Activated naive CD4-positive, alpha-beta T cell treated with anti-CD3 and anti-CD28 coated beads for 36 hours (primary cell): ENCODE measurements at regions not wholly inside any gene's neighbourhood (a gene's known extent, or its start where the extent isn't known, plus 50 kb on each side); places are given as distances from the start of the nearest gene placed in this dataset.
"Not testable (repeated sequence)": the region's sequence is repeated elsewhere in the genome, so short reads cannot be mapped to it uniquely, and the experiment has no call there.

ENCODE experiments used
- CTCF ChIA-PET: fragments of 350-600 bp; sonication (Branson Sonifier 250); formaldehyde crosslinking; loops from one replicate; lab custom pipeline; 2021; ENCODE audit warnings: antibody characterized with exemption; lab: Charles Lee
- DNase-seq: peaks from one replicate; pipeline ENCODE4 v3.0.0-alpha.2; 2020
- H3K27ac Mint-ChIP-seq: one replicate; pipeline ENCODE4 v1.8.0; 2021; ENCODE audit warnings: mild to moderate bottlenecking, mixed read lengths
- H3K27me3 Mint-ChIP-seq: one replicate; pipeline ENCODE4 v1.8.0; 2021; ENCODE audit warnings: low read depth, mixed read lengths
- H3K36me3 Mint-ChIP-seq: one replicate; pipeline ENCODE4 v1.8.0; 2021; ENCODE audit warnings: low read depth, mixed read lengths
- H3K4me1 Mint-ChIP-seq: one replicate; pipeline ENCODE4 v1.8.0; 2021; ENCODE audit warnings: low read depth, mixed read lengths
- H3K4me3 Mint-ChIP-seq: one replicate; pipeline ENCODE4 v1.8.0; 2021; ENCODE audit warnings: mild to moderate bottlenecking, moderate library complexity, mixed read lengths
- H3K9me3 Mint-ChIP-seq: one replicate; pipeline ENCODE4 v1.8.0; 2021; ENCODE audit warnings: mixed read lengths
- intact Hi-C: fragments of 100-400 bp; cut with micrococcal nuclease; formaldehyde crosslinking; loops from one replicate; pipeline ENCODE4 v1.15.1; 2023

DNA sequence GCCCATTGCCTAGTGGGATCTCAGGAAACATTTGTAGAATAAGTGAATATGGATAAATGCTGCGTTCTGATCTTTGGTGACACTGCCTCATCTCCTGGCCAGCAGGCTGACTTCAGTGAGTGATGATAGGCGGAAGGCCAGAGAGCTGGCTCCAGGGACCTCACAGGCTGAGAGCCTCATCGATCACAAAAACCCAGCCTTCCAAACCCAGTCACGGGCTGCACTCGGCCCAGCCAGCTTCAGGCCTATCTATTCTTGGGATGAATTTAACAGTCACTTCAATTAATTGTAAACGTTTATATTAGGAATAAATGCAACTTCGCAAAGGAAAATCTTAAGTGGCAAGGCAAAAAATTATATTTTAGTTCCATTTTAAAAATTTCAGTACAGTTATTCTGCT lies 201.6 kb downstream of the IRX2 start:
- Mint-ChIP-seq H3K4me3 (no peak overlapping the region), H3K4me1 (no peaks in the 10 kb centered on the region), H3K9me3 (peaks cover 19% of the 10 kb centered on the region), H3K36me3 (no peaks in the 10 kb centered on the region), H3K27me3 (no peaks in the 10 kb centered on the region), H3K27ac (no peak overlapping the region)
- no peak for DNase-seq
- intact Hi-C loops, result no loop called here
- CTCF ChIA-PET, result no interaction called here

DNA sequence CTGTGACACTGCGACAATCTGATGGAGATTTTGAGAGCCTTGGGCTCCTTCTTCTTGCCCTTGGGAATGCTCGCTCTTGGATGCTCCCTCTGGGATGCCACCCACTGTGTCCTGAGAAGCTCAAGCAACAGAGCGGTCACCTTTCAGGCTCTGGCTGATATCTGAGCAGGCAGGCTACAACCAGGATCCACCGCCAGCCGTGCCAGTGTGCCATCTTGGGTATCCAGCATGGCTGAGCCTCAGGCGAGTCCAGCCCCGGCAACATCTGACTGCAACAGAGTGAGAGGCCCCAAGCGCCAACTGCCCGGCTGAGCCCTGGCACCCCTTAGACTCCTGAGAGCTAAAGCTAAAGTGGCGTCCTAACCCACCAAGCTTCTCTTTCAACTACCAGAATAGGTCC lies 202.1 kb downstream of the IRX2 start:
- H3K36me3 Mint-ChIP-seq, result no peaks in the 10 kb centered on the region
- H3K27ac Mint-ChIP-seq, result no peak overlapping the region
- DNase-seq, result no peak
- intact Hi-C loops, result no loop called here
- no peaks in the 10 kb centered on the region for H3K4me1 Mint-ChIP-seq
- no peaks in the 10 kb centered on the region for H3K27me3 Mint-ChIP-seq
- CTCF ChIA-PET, result no interaction called here
- H3K9me3 Mint-ChIP-seq, result peaks cover 14% of the 10 kb centered on the region
- H3K4me3 Mint-ChIP-seq, result no peak overlapping the region

DNA sequence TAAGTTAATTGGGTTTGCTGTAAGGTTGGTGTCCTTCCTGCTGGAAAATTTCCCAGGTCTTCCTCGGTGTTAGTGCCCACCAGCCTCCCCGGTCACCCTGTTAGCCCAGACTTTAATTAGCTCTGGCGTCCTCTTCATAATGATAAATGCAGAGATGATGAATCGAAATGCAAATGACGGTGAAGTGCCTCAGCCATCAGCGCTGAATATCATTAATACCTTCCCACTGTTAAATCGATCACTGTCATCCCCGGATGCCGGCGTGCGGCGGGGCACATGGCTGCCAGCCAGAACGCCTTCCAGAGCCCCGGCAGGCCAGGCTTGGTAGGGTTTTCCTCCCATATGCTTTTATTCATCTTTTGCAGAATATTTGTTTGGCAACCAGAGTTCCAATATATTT lies 204.5 kb downstream of the IRX2 start:
- CTCF ChIA-PET, result no interaction called here

DNA sequence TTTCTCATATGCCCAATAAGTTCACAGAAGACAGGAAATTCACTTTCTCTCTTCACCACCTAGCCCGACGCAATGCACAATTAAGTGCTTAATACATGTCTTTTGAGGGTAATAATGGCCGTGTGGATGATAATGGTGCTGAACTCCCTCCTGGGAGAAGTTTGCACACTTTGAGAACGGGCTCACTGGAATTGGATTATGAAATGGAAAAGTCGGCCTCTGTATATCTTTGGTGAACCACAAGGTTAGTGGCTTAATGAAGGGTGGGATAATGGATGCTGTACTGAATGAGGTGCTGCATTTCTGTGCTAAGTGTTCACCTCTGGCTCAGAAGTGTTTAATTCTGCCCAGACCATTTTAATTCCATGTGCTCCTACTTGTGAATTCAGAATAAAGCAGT lies 207.5 kb downstream of the IRX2 start:
- Mint-ChIP-seq H3K27me3 (no peaks in the 10 kb centered on the region), H3K4me3 (no peak overlapping the region), H3K36me3 (no peaks in the 10 kb centered on the region), H3K9me3 (peaks cover 5% of the 10 kb centered on the region), H3K4me1 (no peaks in the 10 kb centered on the region), H3K27ac (no peak overlapping the region)
- CTCF ChIA-PET, result no interaction called here
- no peak for DNase-seq
- intact Hi-C loops, result no loop called here

More for the DNA sequence above, 204.5 kb downstream of the IRX2 start:
- no peak overlapping the region for H3K27ac Mint-ChIP-seq
- no peak for DNase-seq
- H3K9me3 Mint-ChIP-seq, result peaks cover 2% of the 10 kb centered on the region
- H3K36me3 Mint-ChIP-seq, result no peaks in the 10 kb centered on the region
- intact Hi-C loops, result no loop called here
- no peaks in the 10 kb centered on the region for H3K4me1 Mint-ChIP-seq
- no peak overlapping the region for H3K4me3 Mint-ChIP-seq
- H3K27me3 Mint-ChIP-seq, result no peaks in the 10 kb centered on the region

DNA sequence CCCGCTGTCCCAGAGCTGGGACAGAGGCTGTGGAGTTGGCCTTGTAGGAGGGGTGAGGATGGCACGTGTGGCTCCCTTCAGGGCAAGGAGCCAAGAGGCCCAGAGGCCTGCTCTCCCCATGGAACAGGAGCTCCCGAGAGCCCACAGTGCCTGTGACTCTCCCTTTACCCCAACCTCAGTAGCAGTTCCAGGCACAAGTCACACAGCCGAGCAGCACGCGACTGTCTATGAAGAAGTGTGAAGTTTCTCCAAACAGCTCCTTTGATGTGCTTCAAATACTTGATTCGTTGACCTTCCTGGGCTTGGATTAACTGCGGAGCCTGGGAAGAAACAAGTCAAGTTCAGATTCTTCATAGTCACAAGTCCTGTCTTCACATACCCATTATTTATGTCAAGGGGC lies 208.7 kb downstream of the IRX2 start:
- Mint-ChIP-seq H3K36me3 (no peaks in the 10 kb centered on the region), H3K27me3 (peaks cover 2% of the 10 kb centered on the region), H3K9me3 (peaks cover 5% of the 10 kb centered on the region), H3K4me1 (no peaks in the 10 kb centered on the region), H3K27ac (no peak overlapping the region), H3K4me3 (no peak overlapping the region)
- no peak for DNase-seq
- CTCF ChIA-PET, result no interaction called here
- intact Hi-C loops, result no loop called here

GRCh38 chr5:2542026-2542425 lies 209.5 kb downstream of the IRX2 start:
- no peaks in the 10 kb centered on the region for H3K4me1 Mint-ChIP-seq
- H3K9me3 Mint-ChIP-seq, result peaks cover 5% of the 10 kb centered on the region
- H3K27me3 Mint-ChIP-seq, result peaks cover 3% of the 10 kb centered on the region
- no peak for DNase-seq
- H3K36me3 Mint-ChIP-seq, result no peaks in the 10 kb centered on the region
- intact Hi-C loops, result no loop called here
- no peak overlapping the region for H3K27ac Mint-ChIP-seq
- H3K4me3 Mint-ChIP-seq, result no peak overlapping the region
- CTCF ChIA-PET, result no interaction called here

DNA sequence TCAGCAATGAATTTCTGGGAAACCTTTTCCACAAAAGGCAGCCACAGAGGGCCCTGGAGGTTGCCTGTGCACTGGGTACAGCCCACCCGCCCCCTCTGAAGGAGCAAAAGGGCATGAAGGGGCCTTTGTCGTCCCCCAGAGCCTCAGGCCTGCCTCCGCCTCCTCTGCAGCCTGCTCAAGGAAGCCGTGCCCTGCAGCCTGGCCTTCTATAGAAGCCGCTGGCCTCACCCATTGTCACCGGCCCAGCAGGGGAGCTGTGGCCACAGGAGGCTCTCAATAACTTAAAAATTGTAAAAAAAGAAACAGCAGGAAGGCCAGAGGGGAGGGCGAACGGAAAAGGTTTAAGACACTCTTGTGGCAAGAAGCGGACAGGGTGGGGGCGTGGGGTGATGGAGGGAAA lies 213.3 kb downstream of the IRX2 start:
- CTCF ChIA-PET, result no interaction called here
- H3K27ac Mint-ChIP-seq, result no peak overlapping the region
- no peak for DNase-seq
- H3K27me3 Mint-ChIP-seq, result peaks cover 4% of the 10 kb centered on the region
- no peak overlapping the region for H3K4me3 Mint-ChIP-seq
- intact Hi-C loops, result no loop called here
- H3K9me3 Mint-ChIP-seq, result peaks cover 2% of the 10 kb centered on the region
- no peaks in the 10 kb centered on the region for H3K36me3 Mint-ChIP-seq
- H3K4me1 Mint-ChIP-seq, result no peaks in the 10 kb centered on the region

GRCh38 chr5:2537378-2538145 lies 213.9 kb downstream of the IRX2 start:
- DNase-seq, result no peak
- Mint-ChIP-seq H3K4me3 (no peak overlapping the region), H3K36me3 (no peaks in the 10 kb centered on the region), H3K4me1 (no peaks in the 10 kb centered on the region), H3K27ac (no peak overlapping the region), H3K9me3 (peaks cover 2% of the 10 kb centered on the region), H3K27me3 (peaks cover 4% of the 10 kb centered on the region)
- intact Hi-C loops, result no loop called here
- CTCF ChIA-PET, result no interaction called here

DNA sequence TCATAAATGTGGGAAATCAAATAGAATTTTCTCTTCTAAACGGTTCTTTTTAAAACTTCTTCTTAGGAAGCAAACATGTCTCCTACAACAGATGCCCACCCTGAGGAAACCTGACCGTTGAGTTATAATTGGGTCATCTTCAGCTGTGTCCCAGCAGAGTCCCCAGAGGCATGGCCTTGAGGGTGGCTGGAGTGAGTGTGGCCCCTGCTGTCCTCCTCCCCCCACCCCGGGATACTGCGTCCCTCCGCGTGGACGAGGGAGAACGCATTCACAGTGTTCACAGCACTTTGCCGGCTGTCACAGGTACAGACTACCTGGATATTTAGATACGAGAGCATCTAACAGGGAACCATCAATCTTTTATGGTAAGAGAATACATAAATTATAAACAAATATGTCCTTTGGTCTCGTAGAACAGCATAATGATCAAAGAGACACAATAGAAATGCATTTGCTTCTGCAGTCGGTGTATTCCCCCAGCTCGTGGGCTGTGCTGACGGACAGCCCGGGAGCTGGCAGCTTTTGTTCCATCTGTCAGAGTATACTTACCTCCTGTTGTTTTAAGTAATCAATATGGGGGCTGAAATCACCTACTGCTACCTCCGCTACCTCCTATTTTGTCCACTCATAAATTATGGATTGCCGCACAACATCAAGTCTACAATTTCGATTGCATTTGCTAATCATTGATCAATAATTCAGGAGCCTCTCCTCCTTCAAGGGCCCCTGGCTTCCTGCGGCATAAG lies 214.7 kb downstream of the IRX2 start:
- peaks cover 2% of the 10 kb centered on the region for H3K9me3 Mint-ChIP-seq
- peaks cover 4% of the 10 kb centered on the region for H3K27me3 Mint-ChIP-seq
- intact Hi-C loops, result no loop called here
- no peak for DNase-seq
- H3K4me1 Mint-ChIP-seq, result no peaks in the 10 kb centered on the region
- CTCF ChIA-PET, result no interaction called here
- H3K27ac Mint-ChIP-seq, result no peak overlapping the region
- H3K4me3 Mint-ChIP-seq, result no peak overlapping the region
- H3K36me3 Mint-ChIP-seq, result no peaks in the 10 kb centered on the region

DNA sequence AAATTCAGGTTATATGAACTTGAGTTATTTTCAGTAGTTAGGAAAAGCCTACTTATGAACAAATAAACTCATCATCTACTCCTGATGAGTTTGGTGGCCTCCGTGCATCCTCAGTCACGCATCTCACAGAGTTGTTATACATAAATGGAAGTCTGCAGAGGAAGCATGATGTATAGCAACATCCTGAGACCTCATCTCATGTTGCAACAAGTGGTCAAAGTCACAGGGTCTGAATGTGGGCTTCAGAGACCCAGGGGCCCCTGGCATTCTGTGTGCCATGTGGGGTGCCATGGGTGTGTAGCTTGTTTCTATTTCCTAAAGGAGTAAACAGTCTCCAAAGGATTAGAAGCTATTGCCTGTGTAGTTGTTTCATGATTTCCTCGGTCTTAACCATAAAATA lies 216.5 kb downstream of the IRX2 start:
- no peaks in the 10 kb centered on the region for H3K36me3 Mint-ChIP-seq
- no peak overlapping the region for H3K27ac Mint-ChIP-seq
- intact Hi-C loops, result no loop called here
- H3K27me3 Mint-ChIP-seq, result peaks cover 4% of the 10 kb centered on the region
- H3K9me3 Mint-ChIP-seq, result no peaks in the 10 kb centered on the region
- DNase-seq, result no peak
- CTCF ChIA-PET, result no interaction called here
- no peaks in the 10 kb centered on the region for H3K4me1 Mint-ChIP-seq
- H3K4me3 Mint-ChIP-seq, result no peak overlapping the region

GRCh38 chr5:2534251-2534650 lies 217.2 kb downstream of the IRX2 start:
- no peak overlapping the region for H3K4me3 Mint-ChIP-seq
- no peaks in the 10 kb centered on the region for H3K4me1 Mint-ChIP-seq
- H3K27ac Mint-ChIP-seq, result no peak overlapping the region
- DNase-seq, result no peak
- intact Hi-C loops, result no loop called here
- no peaks in the 10 kb centered on the region for H3K36me3 Mint-ChIP-seq
- CTCF ChIA-PET, result no interaction called here
- H3K27me3 Mint-ChIP-seq, result peaks cover 4% of the 10 kb centered on the region
- no peaks in the 10 kb centered on the region for H3K9me3 Mint-ChIP-seq

GRCh38 chr5:2533848-2534247 lies 217.6 kb downstream of the IRX2 start:
- H3K27me3 Mint-ChIP-seq, H3K9me3 Mint-ChIP-seq, CTCF ChIA-PET, H3K36me3 Mint-ChIP-seq, DNase-seq, intact Hi-C loops, H3K4me3 Mint-ChIP-seq, H3K4me1 Mint-ChIP-seq, H3K27ac Mint-ChIP-seq: not testable (repeated sequence)

DNA sequence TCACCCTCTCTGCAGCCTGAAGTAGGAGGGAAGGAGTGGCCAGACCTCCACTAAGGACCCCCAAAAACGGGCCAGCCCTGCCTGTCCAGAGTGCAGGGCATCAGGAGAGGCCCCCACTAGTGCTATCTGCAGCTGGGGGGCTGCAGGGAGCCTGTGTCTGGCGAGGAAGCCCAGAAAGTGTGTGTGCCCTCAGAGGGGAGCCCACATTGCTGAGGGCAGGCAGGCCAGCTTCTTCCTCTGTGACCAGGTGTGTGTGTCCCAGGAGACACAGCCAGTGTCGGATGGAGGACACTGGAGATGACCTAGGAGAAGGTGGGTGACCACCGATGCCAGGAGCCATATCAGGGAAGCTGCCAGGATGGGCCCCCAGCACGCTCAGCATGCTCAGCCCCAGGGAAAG lies 218.7 kb downstream of the IRX2 start:
- Mint-ChIP-seq H3K9me3 (no peaks in the 10 kb centered on the region), H3K36me3 (no peaks in the 10 kb centered on the region), H3K4me1 (no peaks in the 10 kb centered on the region), H3K4me3 (no peak overlapping the region), H3K27ac (no peak overlapping the region), H3K27me3 (peaks cover 2% of the 10 kb centered on the region)
- CTCF ChIA-PET, result no interaction called here
- no peak for DNase-seq
- intact Hi-C loops, result no loop called here
